ENCODE measurements at regions not wholly inside any gene's neighbourhood (a gene's known extent, or its start where the extent isn't known, plus 50 kb on each side); places are given as distances from the start of the nearest gene placed in this dataset.

GRCh38 chr1:61585714-61586113, 139.2 kb downstream of the TM2D1 start:
- H3K4me3 ChIP-seq (ENCODE audit: control insufficient read depth, low read depth, low read length): no peak overlapping the region
- DNase-seq (ENCODE audit: low read depth): no peak
- TF ChIP-seq CTCF (IDR thresholded peaks at IDR 0.05; ENCODE audit: control insufficient read depth, insufficient read depth, low read depth, low read length, missing control alignments): no peak

GRCh38 chr1:61583703-61584102, 141.2 kb downstream of the TM2D1 start:
- H3K4me3 ChIP-seq (ENCODE audit: control insufficient read depth, low read depth, low read length): no peak overlapping the region
- no peak for TF ChIP-seq CTCF (IDR thresholded peaks at IDR 0.05; ENCODE audit: control insufficient read depth, insufficient read depth, low read depth, low read length, missing control alignments)
- no peak for DNase-seq (ENCODE audit: low read depth)

GRCh38 chr1:61581251-61581650, 143.7 kb downstream of the TM2D1 start:
- no peak for TF ChIP-seq CTCF (IDR thresholded peaks at IDR 0.05; ENCODE audit: control insufficient read depth, insufficient read depth, low read depth, low read length, missing control alignments)
- DNase-seq (ENCODE audit: low read depth): no peak
- no peak overlapping the region for H3K4me3 ChIP-seq (ENCODE audit: control insufficient read depth, low read depth, low read length)

GRCh38 chr1:61580417-61580816, 144.5 kb downstream of the TM2D1 start:
- TF ChIP-seq CTCF (IDR thresholded peaks at IDR 0.05; ENCODE audit: control insufficient read depth, insufficient read depth, low read depth, low read length, missing control alignments): no peak
- DNase-seq (ENCODE audit: low read depth): no peak
- no peak overlapping the region for H3K4me3 ChIP-seq (ENCODE audit: control insufficient read depth, low read depth, low read length)

GRCh38 chr1:61579802-61580201, 145.1 kb downstream of the TM2D1 start:
- H3K4me3 ChIP-seq (ENCODE audit: control insufficient read depth, low read depth, low read length): no peak overlapping the region
- no peak for TF ChIP-seq CTCF (IDR thresholded peaks at IDR 0.05; ENCODE audit: control insufficient read depth, insufficient read depth, low read depth, low read length, missing control alignments)
- DNase-seq (ENCODE audit: low read depth): no peak

GRCh38 chr1:61572046-61572445, 152.9 kb downstream of the TM2D1 start:
- no peak for TF ChIP-seq CTCF (IDR thresholded peaks at IDR 0.05; ENCODE audit: control insufficient read depth, insufficient read depth, low read depth, low read length, missing control alignments)
- no peak overlapping the region for H3K4me3 ChIP-seq (ENCODE audit: control insufficient read depth, low read depth, low read length)
- no peak for DNase-seq (ENCODE audit: low read depth)

- no peak overlapping the region for H3K4me3 ChIP-seq (ENCODE audit: control insufficient read depth, low read depth, low read length)
- DNase-seq (ENCODE audit: low read depth): no peak
- TF ChIP-seq CTCF (IDR thresholded peaks at IDR 0.05; ENCODE audit: control insufficient read depth, insufficient read depth, low read depth, low read length, missing control alignments): no peak
Measured at GRCh38 chr1:61570191-61570590, 154.8 kb downstream of the TM2D1 start.

Data from AG09309 (cell line).